Body of pancreas (tissue), 4 donors: ENCODE measurements at regions not wholly inside any gene's neighbourhood (a gene's known extent, or its start where the extent isn't known, plus 50 kb on each side); places are given as distances from the start of the nearest gene placed in this dataset.

Source experiments
- ATAC-seq: fragments of 150-250 bp; one replicate; pipeline ENCODE4 v1.9.1; 2016
- DNase-seq, 4 donors: peaks; one replicate each; pipeline ENCODE4 v3.0.0-alpha.2; 2019
- H3K27ac ChIP-seq, 4 donors: fragments of 200-600 bp; sonication (generic); 1 replicate in 3 of 4; 2 replicates in 1 of 4; pipeline versions ENCODE4 v1.5.1 to v1.6.1; 2016 to 2019; ENCODE audit warnings: mild to moderate bottlenecking in 1 of 4, mixed read lengths in 1 of 4, moderate library complexity in 1 of 4
- H3K27me3 ChIP-seq, 2 donors: fragments of 200-600 bp; sonication (generic); one replicate each; pipeline ENCODE4 v1.6.0; 2016; ENCODE audit warnings: mild to moderate bottlenecking in 1 of 2
- H3K36me3 ChIP-seq, 2 donors: fragments of 200-600 bp; sonication (generic); replicated peaks in 1 of 2; 2 replicates each; pipeline ENCODE4 v1.5.1; 2016; ENCODE audit warnings: low read depth in 2 of 2; ENCODE audit not compliant: insufficient read depth in 1 of 2
- H3K4me1 ChIP-seq: fragments of 200-600 bp; sonication (generic); one replicate; pipeline ENCODE4 v1.6.0; 2016
- H3K4me3 ChIP-seq, 2 donors: fragments of 200-600 bp; sonication (generic); 1 replicate in 1 of 2; 2 replicates in 1 of 2; pipeline ENCODE4 v1.5.1; 2016 to 2019
- H3K9me3 ChIP-seq, 3 donors: fragments of 200-600 bp; sonication (generic); 1 replicate in 2 of 3; 2 replicates in 1 of 3; pipeline ENCODE4 v1.5.1; 2016
- POLR2A ChIP-seq, 3 donors: fragments of 450-650 bp; IDR thresholded peaks; one replicate each; pipeline ENCODE4 v1.6.1; 2016; ENCODE audit warnings: antibody characterized with exemption in 3 of 3, mild to moderate bottlenecking in 2 of 3
- WGBS, 2 donors: methylation state at CpG; one replicate each; pipeline ENCODE4 v1.1.5; 2017; 5-methylcytosine and 5-hydroxymethylcytosine counted together
- intact Hi-C: fragments of 100-400 bp; cut with DNase I; formaldehyde crosslinking; loops from one replicate; pipeline ENCODE4 v1.15.1; 2023
- TF ChIP-seq, protein P1 (sequence below), 7 experiments: fragments of 450-650 bp in 4 of 7; fragments of 200-600 bp in 3 of 7; sonication (generic) in 3 of 7; IDR thresholded peaks; one replicate each; pipeline ENCODE4 v1.5.1; 2016 to 2019; ENCODE audit warnings: antibody characterized with exemption in 7 of 7

DNA sequence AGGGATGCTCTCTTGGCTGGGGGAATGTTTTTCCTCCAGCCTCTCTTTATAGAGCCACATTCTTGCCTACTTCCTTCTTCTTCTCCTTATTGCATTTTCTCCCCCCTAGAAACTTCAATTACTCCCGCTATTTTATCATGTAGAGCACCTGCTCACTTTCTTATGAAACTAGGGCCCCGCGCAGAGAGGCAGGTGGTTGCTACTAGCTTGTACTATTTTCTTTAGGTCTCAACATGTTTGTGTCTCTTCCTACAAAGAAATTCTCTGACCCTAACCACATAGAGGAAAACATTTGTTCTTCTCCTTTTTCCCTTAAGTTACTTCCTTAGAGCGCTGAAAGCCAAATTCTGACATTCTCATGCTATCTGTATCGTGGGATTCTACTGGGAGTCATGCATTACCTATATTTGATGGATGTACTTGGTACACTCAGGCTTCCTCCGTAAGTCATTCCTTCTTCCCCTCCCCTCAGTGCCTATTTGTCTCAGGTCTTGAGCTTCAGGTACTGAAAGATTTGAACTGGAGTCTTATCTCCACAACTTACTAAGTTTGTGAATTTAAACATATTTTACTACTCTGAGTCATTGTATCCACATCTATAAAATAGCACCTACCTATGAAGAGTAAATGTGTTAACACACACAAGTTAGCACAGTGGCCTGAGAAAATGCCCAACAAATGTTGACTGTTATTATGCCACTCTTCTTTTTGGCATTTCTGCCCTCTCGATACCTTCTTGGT lies 159.1 kb upstream of the LEF1 start:
- Histone ChIP-seq H3K27me3 (no peaks in the 10 kb centered on the region), H3K4me1 (no peaks in the 10 kb centered on the region), H3K4me3 (no peak overlapping the region), H3K36me3 (no peaks in the 10 kb centered on the region), H3K9me3 (no peaks in the 10 kb centered on the region), H3K27ac (no peak overlapping the region)
- DNase-seq (no peak), ATAC-seq (no peak)
- intact Hi-C loops, result no loop called here
- TF ChIP-seq POLR2A (IDR thresholded peaks at IDR 0.05), result no peak
- TF ChIP-seq, protein P1, sequence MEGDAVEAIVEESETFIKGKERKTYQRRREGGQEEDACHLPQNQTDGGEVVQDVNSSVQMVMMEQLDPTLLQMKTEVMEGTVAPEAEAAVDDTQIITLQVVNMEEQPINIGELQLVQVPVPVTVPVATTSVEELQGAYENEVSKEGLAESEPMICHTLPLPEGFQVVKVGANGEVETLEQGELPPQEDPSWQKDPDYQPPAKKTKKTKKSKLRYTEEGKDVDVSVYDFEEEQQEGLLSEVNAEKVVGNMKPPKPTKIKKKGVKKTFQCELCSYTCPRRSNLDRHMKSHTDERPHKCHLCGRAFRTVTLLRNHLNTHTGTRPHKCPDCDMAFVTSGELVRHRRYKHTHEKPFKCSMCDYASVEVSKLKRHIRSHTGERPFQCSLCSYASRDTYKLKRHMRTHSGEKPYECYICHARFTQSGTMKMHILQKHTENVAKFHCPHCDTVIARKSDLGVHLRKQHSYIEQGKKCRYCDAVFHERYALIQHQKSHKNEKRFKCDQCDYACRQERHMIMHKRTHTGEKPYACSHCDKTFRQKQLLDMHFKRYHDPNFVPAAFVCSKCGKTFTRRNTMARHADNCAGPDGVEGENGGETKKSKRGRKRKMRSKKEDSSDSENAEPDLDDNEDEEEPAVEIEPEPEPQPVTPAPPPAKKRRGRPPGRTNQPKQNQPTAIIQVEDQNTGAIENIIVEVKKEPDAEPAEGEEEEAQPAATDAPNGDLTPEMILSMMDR (IDR thresholded peaks at IDR 0.05), result no peak
- 70 to 75% methylated on average over 7 of the region's 7 CpGs for WGBS, 2 donors

DNA sequence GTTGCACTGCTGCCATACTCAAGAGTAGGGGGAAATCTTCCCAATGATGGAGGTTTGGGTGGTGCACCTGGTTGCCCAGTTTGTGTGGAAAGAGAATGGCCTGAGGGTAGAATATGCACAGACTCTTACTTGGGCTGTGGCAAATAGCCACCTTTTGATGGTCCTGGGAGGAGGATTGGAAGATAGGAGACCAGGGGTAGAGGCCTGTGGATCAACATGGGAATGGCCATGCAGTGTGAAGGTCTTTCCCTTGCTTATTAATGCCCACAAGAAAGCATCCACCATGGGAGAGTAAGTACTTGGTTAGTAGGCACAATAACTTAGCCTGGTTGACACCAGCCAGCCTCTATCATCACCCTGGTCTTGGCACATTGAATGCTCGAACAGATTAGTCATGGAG lies 156.8 kb upstream of the LEF1 start:
- H3K4me3 ChIP-seq, result no peak overlapping the region
- no peak for DNase-seq
- no peaks in the 10 kb centered on the region for H3K36me3 ChIP-seq
- intact Hi-C loops, result no loop called here
- 80 to 87% methylated on average over 1 of the region's 1 CpG for WGBS, 2 donors
- TF ChIP-seq, protein P1 (IDR thresholded peaks at IDR 0.05), result no peak
- TF ChIP-seq POLR2A (IDR thresholded peaks at IDR 0.05), result no peak
- no peak overlapping the region for H3K27ac ChIP-seq
- no peaks in the 10 kb centered on the region for H3K27me3 ChIP-seq
- H3K9me3 ChIP-seq, result peaks cover 0 to 6% (median 0%) of the 10 kb centered on the region in 3 donors
- ATAC-seq, result no peak
- H3K4me1 ChIP-seq, result no peaks in the 10 kb centered on the region

DNA sequence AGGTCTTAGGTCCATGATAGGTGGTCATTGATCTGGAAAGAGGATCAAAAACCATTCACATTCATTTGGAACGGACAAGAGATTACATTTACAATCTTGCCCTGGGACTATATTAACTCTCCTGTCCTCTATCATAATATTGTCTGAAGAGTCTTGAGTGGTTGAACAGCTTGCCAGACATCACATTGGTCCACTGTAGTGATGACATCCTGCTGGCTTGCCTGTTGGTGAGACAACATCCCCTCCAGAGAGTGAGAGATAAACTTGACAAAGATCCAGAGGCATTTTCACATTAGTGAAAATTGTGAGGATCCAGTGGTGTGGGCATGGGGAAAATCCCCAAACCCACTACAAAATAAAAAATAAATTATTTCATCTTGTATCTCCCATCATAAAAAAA lies 155.7 kb upstream of the LEF1 start:
- intact Hi-C loops, result no loop called here
- no peaks in the 10 kb centered on the region for H3K36me3 ChIP-seq
- H3K4me3 ChIP-seq, result no peak overlapping the region
- TF ChIP-seq, protein P1 (IDR thresholded peaks at IDR 0.05), result no peak
- no peak for TF ChIP-seq POLR2A (IDR thresholded peaks at IDR 0.05)
- ATAC-seq (no peak), DNase-seq (no peak)
- WGBS, 2 donors, result 76 to 93% methylated on average over 1 of the region's 1 CpG
- H3K4me1 ChIP-seq, result no peaks in the 10 kb centered on the region
- no peak overlapping the region for H3K27ac ChIP-seq
- no peaks in the 10 kb centered on the region for H3K27me3 ChIP-seq
- H3K9me3 ChIP-seq, result peaks cover 0 to 6% (median 0%) of the 10 kb centered on the region in 3 donors

DNA sequence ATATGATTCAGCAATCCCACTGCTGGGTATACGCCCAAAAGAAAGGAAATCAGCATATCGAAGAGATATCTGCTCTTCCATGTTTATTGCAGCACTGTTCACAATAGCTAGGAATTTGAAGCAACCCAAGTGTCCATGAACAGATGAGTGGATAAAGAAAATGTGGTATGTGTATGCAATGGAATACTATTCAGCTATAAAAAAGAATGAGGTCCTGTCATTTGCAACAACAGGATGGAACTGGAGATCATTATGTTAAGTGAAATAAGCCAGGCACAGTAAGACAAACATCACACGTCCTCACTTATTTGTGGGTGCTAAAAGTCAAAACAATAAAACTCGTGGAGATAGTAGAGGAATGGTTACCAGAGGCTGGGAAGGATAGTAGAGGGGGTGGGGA lies 153.8 kb upstream of the LEF1 start:
- WGBS, 2 donors, result 75 to 77% methylated on average over 4 of the region's 4 CpGs
- Histone ChIP-seq H3K9me3 (peaks cover 0 to 6% (median 0%) of the 10 kb centered on the region in 3 donors), H3K4me3 (no peak overlapping the region), H3K36me3 (no peaks in the 10 kb centered on the region), H3K27me3 (no peaks in the 10 kb centered on the region), H3K4me1 (no peaks in the 10 kb centered on the region), H3K27ac (no peak overlapping the region)
- ATAC-seq, result no peak
- no peak for DNase-seq
- TF ChIP-seq, protein P1 (IDR thresholded peaks at IDR 0.05), result no peak
- no peak for TF ChIP-seq POLR2A (IDR thresholded peaks at IDR 0.05)
- intact Hi-C loops, result no loop called here

DNA sequence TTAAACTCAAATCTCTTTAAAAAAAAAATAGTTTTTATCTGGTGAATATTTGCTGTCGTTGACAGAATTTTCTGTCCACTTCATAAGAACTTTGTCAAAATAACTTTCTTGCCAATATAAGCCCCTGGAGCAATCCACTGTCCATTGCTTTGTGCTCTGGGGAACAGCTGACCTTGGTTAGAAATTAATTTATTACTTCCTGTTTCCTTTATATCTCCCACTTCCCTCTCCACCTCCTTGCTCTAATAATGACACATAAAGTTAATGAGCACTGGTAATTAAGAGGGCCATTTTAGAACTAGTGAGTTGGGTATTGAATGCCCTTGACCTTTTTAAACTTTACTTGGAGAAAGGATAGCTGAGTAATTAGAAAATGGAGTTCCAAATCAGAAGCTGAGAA lies 151.3 kb upstream of the LEF1 start:
- 7 to 21% methylated on average over 1 of the region's 1 CpG for WGBS, 2 donors
- H3K9me3 ChIP-seq, result peaks cover 0 to 6% (median 0%) of the 10 kb centered on the region in 3 donors
- ATAC-seq (no peak), DNase-seq (no peak)
- H3K27ac ChIP-seq, result no peak overlapping the region
- H3K4me1 ChIP-seq, result peaks cover 4% of the 10 kb centered on the region
- TF ChIP-seq POLR2A (IDR thresholded peaks at IDR 0.05), result no peak
- TF ChIP-seq, protein P1 (IDR thresholded peaks at IDR 0.05), result no peak
- no peaks in the 10 kb centered on the region for H3K36me3 ChIP-seq
- no peaks in the 10 kb centered on the region for H3K27me3 ChIP-seq
- intact Hi-C loops, result no loop called here
- no peak overlapping the region for H3K4me3 ChIP-seq
